OCI-LY1 (cell line): ENCODE measurements at regions not wholly inside any gene's neighbourhood (a gene's known extent, or its start where the extent isn't known, plus 50 kb on each side); places are given as distances from the start of the nearest gene placed in this dataset.

ENCODE experiments used
- H2AFZ ChIP-seq: fragments of 200-600 bp; sonication (generic), shearing (Covaris generic); 2 replicates; pipeline ENCODE4 v1.6.0; 2014; ENCODE audit warnings: antibody characterized with exemption, mild to moderate bottlenecking, low read length
- H3F3A ChIP-seq: fragments of 200-600 bp; sonication (generic), shearing (Covaris generic); 2 replicates; pipeline ENCODE4 v1.6.0; 2014; ENCODE audit warnings: mild to moderate bottlenecking, antibody characterized with exemption, low read length, moderate library complexity; ENCODE audit not compliant: insufficient read depth
- H3K27ac ChIP-seq: fragments of 200-600 bp; sonication (generic); 2 replicates; pipeline ENCODE4 v1.5.1; 2014; ENCODE audit warnings: low read length, mixed run types, mild to moderate bottlenecking, low read depth; ENCODE audit not compliant: poor library complexity, severe bottlenecking
- H3K27me3 ChIP-seq: fragments of 200-600 bp; sonication (generic); 2 replicates; pipeline ENCODE4 v1.6.0; 2014; ENCODE audit warnings: antibody characterized with exemption, mild to moderate bottlenecking, low read length, moderate library complexity; ENCODE audit not compliant: insufficient read depth
- H3K36me3 ChIP-seq: fragments of 200-600 bp; sonication (generic); 2 replicates; pipeline ENCODE4 v1.6.1; 2014; ENCODE audit warnings: mild to moderate bottlenecking, antibody characterized with exemption, low read length, moderate library complexity, mixed read lengths; ENCODE audit not compliant: insufficient read depth
- H3K4me1 ChIP-seq: fragments of 200-600 bp; sonication (generic); 2 replicates; pipeline ENCODE4 v1.5.1; 2014; ENCODE audit warnings: mild to moderate bottlenecking, low read length, moderate library complexity; ENCODE audit not compliant: insufficient read depth, severe bottlenecking
- H3K4me2 ChIP-seq: fragments of 200-600 bp; sonication (generic), shearing (Covaris generic); 2 replicates; pipeline ENCODE4 v1.6.1; 2014; ENCODE audit warnings: low read length
- H3K4me3 ChIP-seq: fragments of 200-600 bp; sonication (generic); 2 replicates; pipeline ENCODE4 v1.5.1; 2014; ENCODE audit warnings: low read length, low read depth, mild to moderate bottlenecking, mixed read lengths; ENCODE audit not compliant: poor library complexity, severe bottlenecking
- H3K79me2 ChIP-seq: fragments of 200-600 bp; shearing (Covaris generic); 2 replicates; pipeline ENCODE4 v1.6.1; 2016; ENCODE audit warnings: mixed run types, low read length, mixed read lengths; ENCODE audit not compliant: insufficient read depth
- H3K9ac ChIP-seq: fragments of 200-600 bp; sonication (generic), shearing (Covaris generic); 2 replicates; pipeline ENCODE4 v1.6.1; 2014; ENCODE audit warnings: mild to moderate bottlenecking, low read length, mixed read lengths
- H3K9me2 ChIP-seq: fragments of 200-600 bp; sonication (generic), shearing (Covaris generic); 2 replicates; pipeline ENCODE4 v1.6.1; 2014; ENCODE audit warnings: low read depth, mild to moderate bottlenecking, low read length, mixed read lengths
- H3K9me3 ChIP-seq: fragments of 200-600 bp; shearing (Covaris generic); 2 replicates; pipeline ENCODE4 v1.6.1; 2014; ENCODE audit warnings: low read length, mixed read lengths
- H4K20me1 ChIP-seq: fragments of 200-600 bp; sonication (generic), shearing (Covaris generic); 2 replicates; pipeline ENCODE4 v1.6.0; 2016; ENCODE audit warnings: mild to moderate bottlenecking, low read length; ENCODE audit not compliant: insufficient read depth
- EZH2 ChIP-seq: fragments of 200-600 bp; sonication (generic), shearing (Covaris generic); IDR thresholded peaks from 2 replicates; pipeline ENCODE4 v1.8.0; 2017; ENCODE audit warnings: borderline replicate concordance, mixed run types, mild to moderate bottlenecking, antibody characterized with exemption, low read length, moderate library complexity, mixed read lengths
- TF ChIP-seq, protein P1 (sequence below): fragments of 200-600 bp; sonication (generic), shearing (Covaris generic); IDR thresholded peaks from 2 replicates; pipeline ENCODE4 v1.5.1; 2017; ENCODE audit warnings: mild to moderate bottlenecking, antibody characterized with exemption, low read length, moderate library complexity, mixed read lengths

- H3K36me3 ChIP-seq, result no peaks in the 10 kb centered on the region
- H3K9ac ChIP-seq, result no peak overlapping the region
- TF ChIP-seq, protein P1, sequence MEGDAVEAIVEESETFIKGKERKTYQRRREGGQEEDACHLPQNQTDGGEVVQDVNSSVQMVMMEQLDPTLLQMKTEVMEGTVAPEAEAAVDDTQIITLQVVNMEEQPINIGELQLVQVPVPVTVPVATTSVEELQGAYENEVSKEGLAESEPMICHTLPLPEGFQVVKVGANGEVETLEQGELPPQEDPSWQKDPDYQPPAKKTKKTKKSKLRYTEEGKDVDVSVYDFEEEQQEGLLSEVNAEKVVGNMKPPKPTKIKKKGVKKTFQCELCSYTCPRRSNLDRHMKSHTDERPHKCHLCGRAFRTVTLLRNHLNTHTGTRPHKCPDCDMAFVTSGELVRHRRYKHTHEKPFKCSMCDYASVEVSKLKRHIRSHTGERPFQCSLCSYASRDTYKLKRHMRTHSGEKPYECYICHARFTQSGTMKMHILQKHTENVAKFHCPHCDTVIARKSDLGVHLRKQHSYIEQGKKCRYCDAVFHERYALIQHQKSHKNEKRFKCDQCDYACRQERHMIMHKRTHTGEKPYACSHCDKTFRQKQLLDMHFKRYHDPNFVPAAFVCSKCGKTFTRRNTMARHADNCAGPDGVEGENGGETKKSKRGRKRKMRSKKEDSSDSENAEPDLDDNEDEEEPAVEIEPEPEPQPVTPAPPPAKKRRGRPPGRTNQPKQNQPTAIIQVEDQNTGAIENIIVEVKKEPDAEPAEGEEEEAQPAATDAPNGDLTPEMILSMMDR, result no peak
- TF ChIP-seq EZH2, result no peak
- no peaks in the 10 kb centered on the region for H3K4me1 ChIP-seq
- H3K4me3 ChIP-seq, result no peak overlapping the region
- no peaks in the 10 kb centered on the region for H4K20me1 ChIP-seq
- H3F3A ChIP-seq, result no peaks in the 10 kb centered on the region
- no peak overlapping the region for H3K27ac ChIP-seq
- no peaks in the 10 kb centered on the region for H3K9me3 ChIP-seq
- no peaks in the 10 kb centered on the region for H3K9me2 ChIP-seq
- H3K4me2 ChIP-seq, result no peak overlapping the region
- no peaks in the 10 kb centered on the region for H3K79me2 ChIP-seq
- no peak overlapping the region for H2AFZ ChIP-seq
- no peaks in the 10 kb centered on the region for H3K27me3 ChIP-seq
Measured at GRCh38 chr13:62003452-62003851, 587.8 kb upstream of the PCDH20 start.

DNA sequence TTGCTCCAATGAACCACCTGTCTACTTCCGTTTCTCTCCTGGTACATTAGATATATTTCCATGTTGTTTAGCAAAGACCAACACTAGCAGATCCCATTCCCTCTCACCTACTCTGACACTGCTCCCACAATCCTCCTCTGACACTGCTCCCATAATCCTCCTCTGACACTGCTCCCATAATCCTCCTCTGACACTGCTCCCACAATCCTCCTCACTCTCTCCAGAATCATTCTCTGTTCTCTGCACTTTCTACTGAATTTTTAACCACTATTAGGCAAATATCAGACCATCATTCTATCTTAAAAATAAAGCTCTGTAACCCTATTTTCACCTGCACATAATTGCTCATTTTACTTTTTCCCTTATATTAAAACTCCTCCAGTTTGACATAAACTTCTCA, 578.5 kb upstream of the PCDH20 start:
- H3K9me3 ChIP-seq, result no peaks in the 10 kb centered on the region
- no peaks in the 10 kb centered on the region for H3K79me2 ChIP-seq
- no peaks in the 10 kb centered on the region for H3K36me3 ChIP-seq
- no peaks in the 10 kb centered on the region for H4K20me1 ChIP-seq
- H3K9me2 ChIP-seq, result no peaks in the 10 kb centered on the region
- H3F3A ChIP-seq, result no peaks in the 10 kb centered on the region
- H3K4me3 ChIP-seq, result no peak overlapping the region
- no peak overlapping the region for H3K9ac ChIP-seq
- H3K27me3 ChIP-seq, result no peaks in the 10 kb centered on the region
- TF ChIP-seq EZH2, result no peak
- TF ChIP-seq, protein P1, result no peak
- H3K4me2 ChIP-seq, result no peak overlapping the region
- H2AFZ ChIP-seq, result no peak overlapping the region
- no peak overlapping the region for H3K27ac ChIP-seq
- no peaks in the 10 kb centered on the region for H3K4me1 ChIP-seq

DNA sequence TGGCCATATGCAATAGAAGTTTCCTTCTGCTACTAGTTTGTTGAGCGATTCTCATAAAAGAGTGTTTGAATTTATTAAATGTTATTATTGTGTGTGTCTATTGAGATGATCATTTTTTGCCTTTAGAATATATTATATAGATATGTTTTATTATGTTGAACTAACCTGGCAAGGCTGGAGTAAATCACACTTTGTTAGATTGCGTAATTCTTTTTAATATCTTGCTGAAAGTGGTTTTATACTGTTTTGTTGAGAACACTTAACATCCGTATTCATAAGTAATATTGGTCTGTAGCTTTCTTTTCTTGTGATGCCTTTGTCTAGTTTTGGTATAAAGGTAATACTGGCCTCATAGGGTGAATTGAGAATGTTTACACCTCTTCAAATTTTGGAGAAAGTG, 574.3 kb upstream of the PCDH20 start:
- no peak overlapping the region for H3K4me3 ChIP-seq
- no peak overlapping the region for H3K27ac ChIP-seq
- H3K4me2 ChIP-seq, result no peak overlapping the region
- H3K79me2 ChIP-seq, result no peaks in the 10 kb centered on the region
- no peak overlapping the region for H3K9ac ChIP-seq
- no peak for TF ChIP-seq EZH2
- TF ChIP-seq, protein P1, result no peak
- H3K4me1 ChIP-seq, result no peaks in the 10 kb centered on the region
- no peaks in the 10 kb centered on the region for H3K27me3 ChIP-seq
- no peaks in the 10 kb centered on the region for H3F3A ChIP-seq
- H3K9me2 ChIP-seq, result no peaks in the 10 kb centered on the region
- H2AFZ ChIP-seq, result no peak overlapping the region
- no peaks in the 10 kb centered on the region for H3K36me3 ChIP-seq
- no peaks in the 10 kb centered on the region for H4K20me1 ChIP-seq
- no peaks in the 10 kb centered on the region for H3K9me3 ChIP-seq
